Esophagus muscularis mucosa (tissue), 3 donors: ENCODE measurements at regions not wholly inside any gene's neighbourhood (a gene's known extent, or its start where the extent isn't known, plus 50 kb on each side); places are given as distances from the start of the nearest gene placed in this dataset.

Source experiments
- POLR2AphosphoS5 ChIP-seq, 2 donors: sonication (generic); formaldehyde crosslinking; IDR thresholded peaks; one replicate each; pipeline ENCODE4 v1.6.1; 2017; ENCODE audit warnings: antibody characterized with exemption in 2 of 2
- TF ChIP-seq, protein P1 (sequence below), 3 experiments: fragments of 200-600 bp in 2 of 3; fragments of 450-650 bp in 1 of 3; sonication (generic) in 2 of 3; IDR thresholded peaks; one replicate each; pipeline ENCODE4 v1.5.1; 2017 to 2019; ENCODE audit warnings: antibody characterized with exemption in 3 of 3, mild to moderate bottlenecking in 2 of 3, moderate library complexity in 1 of 3

DNA sequence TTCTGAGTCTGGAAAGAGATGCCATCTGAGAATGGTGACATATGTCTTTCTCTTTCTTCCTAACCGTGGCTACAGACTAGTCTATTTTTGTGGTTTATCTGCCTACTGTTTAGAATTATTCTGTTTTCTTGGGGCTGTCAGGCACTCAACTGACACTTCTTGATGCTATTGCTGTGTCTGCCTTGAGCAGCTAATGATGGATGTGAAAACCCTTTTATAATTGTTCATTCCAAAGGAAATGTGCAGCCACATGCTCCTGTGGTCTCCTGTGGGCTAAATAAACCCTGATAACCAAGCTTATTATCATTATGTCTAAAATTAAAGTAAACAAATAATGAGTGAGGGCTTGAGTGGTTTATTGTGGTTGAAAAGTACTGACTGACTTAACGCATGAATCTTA is 52.7 kb upstream of the CXADR start:
- no peak for TF ChIP-seq POLR2AphosphoS5 (IDR thresholded peaks at IDR 0.05)
- TF ChIP-seq, protein P1, sequence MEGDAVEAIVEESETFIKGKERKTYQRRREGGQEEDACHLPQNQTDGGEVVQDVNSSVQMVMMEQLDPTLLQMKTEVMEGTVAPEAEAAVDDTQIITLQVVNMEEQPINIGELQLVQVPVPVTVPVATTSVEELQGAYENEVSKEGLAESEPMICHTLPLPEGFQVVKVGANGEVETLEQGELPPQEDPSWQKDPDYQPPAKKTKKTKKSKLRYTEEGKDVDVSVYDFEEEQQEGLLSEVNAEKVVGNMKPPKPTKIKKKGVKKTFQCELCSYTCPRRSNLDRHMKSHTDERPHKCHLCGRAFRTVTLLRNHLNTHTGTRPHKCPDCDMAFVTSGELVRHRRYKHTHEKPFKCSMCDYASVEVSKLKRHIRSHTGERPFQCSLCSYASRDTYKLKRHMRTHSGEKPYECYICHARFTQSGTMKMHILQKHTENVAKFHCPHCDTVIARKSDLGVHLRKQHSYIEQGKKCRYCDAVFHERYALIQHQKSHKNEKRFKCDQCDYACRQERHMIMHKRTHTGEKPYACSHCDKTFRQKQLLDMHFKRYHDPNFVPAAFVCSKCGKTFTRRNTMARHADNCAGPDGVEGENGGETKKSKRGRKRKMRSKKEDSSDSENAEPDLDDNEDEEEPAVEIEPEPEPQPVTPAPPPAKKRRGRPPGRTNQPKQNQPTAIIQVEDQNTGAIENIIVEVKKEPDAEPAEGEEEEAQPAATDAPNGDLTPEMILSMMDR (IDR thresholded peaks at IDR 0.05): no peak
